GM18505 (cell line): ENCODE measurements at regions not wholly inside any gene's neighbourhood (a gene's known extent, or its start where the extent isn't known, plus 50 kb on each side); places are given as distances from the start of the nearest gene placed in this dataset.
"Not testable (repeated sequence)": the region's sequence is repeated elsewhere in the genome, so short reads cannot be mapped to it uniquely, and the experiment has no call there.

ENCODE experiments used
- ATAC-seq: cut with Tn5 transposase; IDR thresholded peaks from one replicate; pipeline ENCODE4 v1.9.1; 2021; ENCODE audit not compliant: unreplicated experiment
- POLR2A ChIP-seq: IDR thresholded peaks from 4 replicates; pipeline ENCODE4 v1.6.1; 2011; ENCODE audit warnings: borderline replicate concordance; ENCODE audit not compliant: insufficient read depth, insufficient read length; ENCODE audit errors: extremely low read depth

- no peak for ATAC-seq
- TF ChIP-seq POLR2A: no peak
These were observed 674.2 kb upstream of the MANEA start for GRCh38 chr6:94902974-94903628.

GRCh38 chr6:94899191-94899590 lies 678.1 kb upstream of the MANEA start:
- no peak for ATAC-seq

GRCh38 chr6:94894300-94894699 lies 683.0 kb upstream of the MANEA start:
- no peak for TF ChIP-seq POLR2A
- no peak for ATAC-seq

More at GRCh38 chr6:94899191-94899590, 678.1 kb upstream of the MANEA start:
- no peak for TF ChIP-seq POLR2A

- no peak for ATAC-seq
- no peak for TF ChIP-seq POLR2A
These were observed 684.0 kb upstream of the MANEA start for GRCh38 chr6:94893327-94893726.

GRCh38 chr6:94873819-94874218 lies 703.5 kb upstream of the MANEA start:
- not testable (repeated sequence) for ATAC-seq

GRCh38 chr6:94862112-94862511 lies 715.2 kb upstream of the MANEA start:
- no peak for TF ChIP-seq POLR2A
- ATAC-seq: no peak

GRCh38 chr6:94859924-94860323 lies 717.4 kb upstream of the MANEA start:
- TF ChIP-seq POLR2A: no peak
- ATAC-seq: no peak

GRCh38 chr6:94856999-94857398 lies 720.3 kb upstream of the MANEA start:
- ATAC-seq: not testable (repeated sequence)

- ATAC-seq: not testable (repeated sequence)
These were observed 726.0 kb upstream of the MANEA start for GRCh38 chr6:94851329-94851728.

- ATAC-seq: no peak
- no peak for TF ChIP-seq POLR2A
These were observed 731.6 kb upstream of the MANEA start for GRCh38 chr6:94845742-94846141.

- TF ChIP-seq POLR2A: no peak
- ATAC-seq: no peak
These were observed 742.1 kb upstream of the MANEA start for GRCh38 chr6:94835264-94835663.

GRCh38 chr6:94813806-94814205 lies 763.5 kb upstream of the MANEA start:
- no peak for ATAC-seq
- TF ChIP-seq POLR2A: no peak

- no peak for TF ChIP-seq POLR2A
- ATAC-seq: no peak
These were observed 776.0 kb upstream of the MANEA start for GRCh38 chr6:94801344-94801743.

GRCh38 chr6:94785514-94785913 lies 791.8 kb upstream of the MANEA start:
- no peak for TF ChIP-seq POLR2A
- no peak for ATAC-seq

- ATAC-seq: not testable (repeated sequence)
These were observed 792.3 kb upstream of the MANEA start for GRCh38 chr6:94785081-94785480.
